Activated B cell treated with CpG ODN at 0.5 μM for 24 hours (primary cell): ENCODE measurements at regions not wholly inside any gene's neighbourhood (a gene's known extent, or its start where the extent isn't known, plus 50 kb on each side); places are given as distances from the start of the nearest gene placed in this dataset.

ENCODE experiments used
- ATAC-seq: fragments of 200-7000 bp; cut with Tn5 transposase; one replicate; pipeline ENCODE4 v1.10.0; 2021; ENCODE audit warnings: low read depth, mild to moderate bottlenecking, moderate library complexity
- CTCF ChIA-PET: fragments of 350-600 bp; sonication (Branson Sonifier 250); formaldehyde crosslinking; loops from one replicate; lab custom pipeline; 2021; ENCODE audit warnings: antibody characterized with exemption; lab: Charles Lee
- POLR2A ChIA-PET: fragments of 350-600 bp; sonication (Branson Sonifier 250); formaldehyde crosslinking; loops from one replicate; lab custom pipeline; 2021; ENCODE audit warnings: antibody characterized with exemption; lab: Charles Lee
- DNase-seq: peaks from one replicate; pipeline ENCODE4 v3.0.0; 2022
- H3K27ac Mint-ChIP-seq: one replicate; pipeline ENCODE4 v1.8.0; 2020; ENCODE audit warnings: mixed read lengths
- H3K27me3 Mint-ChIP-seq: one replicate; pipeline ENCODE4 v1.8.0; 2021; ENCODE audit warnings: mixed read lengths
- H3K36me3 Mint-ChIP-seq: one replicate; pipeline ENCODE4 v1.8.0; 2021; ENCODE audit warnings: low read depth, mixed read lengths
- H3K4me1 Mint-ChIP-seq: one replicate; pipeline ENCODE4 v1.8.0; 2021; ENCODE audit warnings: mixed read lengths
- H3K4me3 Mint-ChIP-seq: one replicate; pipeline ENCODE4 v1.8.0; 2020; ENCODE audit warnings: mild to moderate bottlenecking, mixed read lengths
- H3K9me3 Mint-ChIP-seq: one replicate; pipeline ENCODE4 v1.8.0; 2020; ENCODE audit warnings: mixed read lengths
- CTCF ChIP-seq: fragments of 200-600 bp; IDR thresholded peaks from one replicate; pipeline ENCODE4 v1.8.0; 2022; ENCODE audit warnings: antibody characterized with exemption, mild to moderate bottlenecking
- intact Hi-C: fragments of 100-400 bp; cut with micrococcal nuclease; formaldehyde crosslinking; loops from one replicate; pipeline ENCODE4 v1.15.1; 2024

GRCh38 chr18:60676815-60677214 is 304.2 kb upstream of the MC4R start:
- TF ChIP-seq CTCF: no peak
- no peaks in the 10 kb centered on the region for H3K36me3 Mint-ChIP-seq

GRCh38 chr18:60684843-60685513 is 312.4 kb upstream of the MC4R start:
- Mint-ChIP-seq H3K4me3 (no peak overlapping the region), H3K36me3 (no peaks in the 10 kb centered on the region), H3K4me1 (no peaks in the 10 kb centered on the region), H3K27me3 (no peaks in the 10 kb centered on the region), H3K9me3 (no peaks in the 10 kb centered on the region), H3K27ac (no peak overlapping the region)
- no peak for DNase-seq
- no peak for TF ChIP-seq CTCF
- CTCF ChIA-PET: no interaction called here
- POLR2A ChIA-PET: no interaction called here
- intact Hi-C loops: loop anchor here (2.0 to 5.0 kb wide), 2 partner anchors 818 to 1447 kb away; no protein-coding TSS in a partner anchor
- no peak for ATAC-seq

More at GRCh38 chr18:60676815-60677214, 304.2 kb upstream of the MC4R start:
- ChIA-PET POLR2A (no interaction called here), CTCF (no interaction called here)
- Mint-ChIP-seq H3K27me3 (no peaks in the 10 kb centered on the region), H3K9me3 (no peaks in the 10 kb centered on the region), H3K4me1 (no peaks in the 10 kb centered on the region), H3K27ac (no peak overlapping the region), H3K4me3 (no peak overlapping the region)
- ATAC-seq (no peak), DNase-seq (no peak)
- intact Hi-C loops: no loop called here

- no peaks in the 10 kb centered on the region for H3K9me3 Mint-ChIP-seq
- DNase-seq (no peak), ATAC-seq (no peak)
- ChIA-PET CTCF (no interaction called here), POLR2A (no interaction called here)
- H3K27me3 Mint-ChIP-seq: no peaks in the 10 kb centered on the region
- TF ChIP-seq CTCF: no peak
- no peak overlapping the region for H3K4me3 Mint-ChIP-seq
- H3K4me1 Mint-ChIP-seq: no peaks in the 10 kb centered on the region
- H3K36me3 Mint-ChIP-seq: no peaks in the 10 kb centered on the region
- H3K27ac Mint-ChIP-seq: no peak overlapping the region
- intact Hi-C loops: no loop called here
Measured at GRCh38 chr18:60686142-60686541, 313.6 kb upstream of the MC4R start.

- DNase-seq (no peak), ATAC-seq (no peak)
- Mint-ChIP-seq H3K9me3 (no peaks in the 10 kb centered on the region), H3K27ac (no peak overlapping the region), H3K27me3 (no peaks in the 10 kb centered on the region), H3K4me3 (no peak overlapping the region), H3K4me1 (no peaks in the 10 kb centered on the region), H3K36me3 (no peaks in the 10 kb centered on the region)
- no peak for TF ChIP-seq CTCF
- POLR2A ChIA-PET: no interaction called here
- intact Hi-C loops: no loop called here
- CTCF ChIA-PET: no interaction called here
Measured at GRCh38 chr18:60691061-60691460, 318.5 kb upstream of the MC4R start.

GRCh38 chr18:60693426-60693825 is 320.9 kb upstream of the MC4R start:
- no peak for ATAC-seq
- Mint-ChIP-seq H3K4me1 (no peaks in the 10 kb centered on the region), H3K36me3 (no peaks in the 10 kb centered on the region), H3K9me3 (no peaks in the 10 kb centered on the region), H3K4me3 (no peak overlapping the region), H3K27ac (no peak overlapping the region), H3K27me3 (no peaks in the 10 kb centered on the region)
- intact Hi-C loops: no loop called here
- TF ChIP-seq CTCF: no peak
- CTCF ChIA-PET: no interaction called here
- DNase-seq: no peak
- POLR2A ChIA-PET: no interaction called here
